ENCODE measurements at regions not wholly inside any gene's neighbourhood (a gene's known extent, or its start where the extent isn't known, plus 50 kb on each side); places are given as distances from the start of the nearest gene placed in this dataset.
"Not testable (repeated sequence)": the region's sequence is repeated elsewhere in the genome, so short reads cannot be mapped to it uniquely, and the experiment has no call there.

DNA sequence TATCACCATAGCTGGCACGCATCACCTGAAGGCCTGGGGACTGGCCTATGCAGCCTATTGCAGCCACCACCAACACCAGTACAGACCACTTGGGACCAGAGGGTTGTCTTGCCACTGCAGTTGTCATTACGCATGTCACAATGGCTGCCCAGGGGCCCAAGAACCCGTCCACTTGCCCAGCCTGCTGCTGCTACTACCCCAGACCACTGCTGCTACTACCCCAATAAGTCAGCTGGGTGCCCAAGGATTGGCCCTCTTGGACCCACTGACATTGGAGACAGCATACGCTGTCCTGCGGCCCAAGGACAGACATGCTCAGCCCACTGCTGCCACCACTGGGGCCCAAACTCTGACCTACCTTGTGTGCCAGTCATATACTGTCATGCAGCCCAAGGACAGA is 102.7 kb upstream of the OR9Q1 start:
- DNase-seq = no peak

DNA sequence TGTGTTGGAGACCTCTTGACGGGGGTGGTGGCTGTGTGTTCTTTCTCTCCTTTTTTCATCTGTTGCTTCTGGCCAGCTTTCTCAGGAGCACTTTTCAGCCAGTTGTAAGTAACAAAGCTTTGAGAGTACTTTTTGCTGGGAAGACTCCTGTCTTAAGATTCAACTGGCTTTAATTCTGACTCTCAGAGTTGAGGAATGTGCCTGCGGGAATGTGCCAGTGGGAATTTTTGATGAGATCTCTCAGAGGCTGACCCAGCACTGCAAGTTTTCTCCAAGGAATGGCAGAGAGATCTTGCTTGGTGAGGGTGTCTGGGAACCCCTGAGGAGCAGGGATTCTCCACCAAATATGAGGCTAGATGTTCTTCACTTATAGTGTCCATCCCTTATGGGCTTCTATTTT is 91.6 kb upstream of the OR9Q1 start:
- no peak for DNase-seq

DNA sequence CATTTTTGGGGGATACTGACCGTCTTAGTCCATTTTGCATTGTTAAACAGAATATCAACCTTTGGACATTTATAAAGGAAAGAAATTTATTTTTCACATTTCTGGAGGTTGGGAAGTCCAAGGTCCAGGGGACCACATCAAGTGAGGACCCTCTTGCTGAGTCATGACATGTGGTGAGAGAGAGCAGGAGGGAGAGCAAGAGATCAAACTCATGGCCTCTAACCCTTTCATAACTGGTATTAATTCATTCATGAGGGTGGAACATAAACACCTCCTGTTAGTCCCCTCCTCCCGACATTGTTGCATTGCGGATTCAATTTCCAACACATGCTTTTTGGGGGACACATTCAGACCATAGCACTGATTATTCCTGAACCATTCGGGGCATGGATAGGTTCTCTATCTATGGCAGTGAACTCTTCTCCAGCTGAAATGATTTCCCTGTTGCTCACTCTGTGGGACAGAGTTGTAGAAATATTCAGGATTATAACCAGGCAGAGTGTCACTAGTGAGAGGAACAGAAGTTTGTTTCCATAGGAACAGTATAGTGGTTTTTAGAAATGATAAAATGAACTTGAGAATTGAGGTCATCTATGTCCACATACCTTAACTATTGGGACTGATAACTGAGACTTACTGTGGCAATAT is 88.2 kb upstream of the OR9Q1 start:
- DNase-seq = no peak

DNA sequence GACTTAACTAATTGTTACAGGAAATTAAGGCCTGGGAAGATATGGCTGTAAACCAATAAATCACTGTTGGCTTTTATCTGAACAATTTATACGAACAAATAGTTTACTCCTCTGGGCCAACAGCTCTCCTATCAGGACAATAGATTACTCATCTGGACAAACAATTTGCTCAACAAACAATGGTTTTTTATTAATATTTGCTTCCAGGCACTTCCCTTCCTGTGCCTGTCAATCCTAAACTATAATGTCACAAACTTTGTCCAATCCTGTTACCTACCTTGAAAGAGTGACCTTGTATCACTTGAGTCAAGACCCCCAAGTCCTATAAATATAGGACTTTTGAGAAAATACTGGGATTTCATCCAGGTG is 87.6 kb upstream of the OR9Q1 start:
- no peak for DNase-seq

DNA sequence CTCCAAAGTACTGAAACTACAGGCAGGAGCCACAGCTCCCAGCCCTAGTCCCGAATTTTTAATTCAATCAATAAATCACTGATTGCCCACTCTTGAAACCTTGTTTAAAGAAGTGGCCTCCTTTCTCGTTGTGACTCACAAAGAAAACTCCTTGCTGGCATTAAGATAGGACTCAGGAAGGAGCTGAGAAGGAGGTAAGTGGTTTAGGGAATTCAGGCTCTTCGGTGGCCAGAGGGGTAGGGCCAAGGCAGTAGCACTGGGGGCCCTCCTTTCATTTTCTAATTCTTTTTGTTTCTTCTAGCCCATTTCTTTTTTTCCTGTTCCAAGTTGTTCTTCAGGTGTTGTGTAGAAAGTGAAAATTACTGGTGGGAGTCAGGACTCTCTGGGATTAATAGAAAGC is 86.2 kb upstream of the OR9Q1 start:
- no peak for DNase-seq

DNA sequence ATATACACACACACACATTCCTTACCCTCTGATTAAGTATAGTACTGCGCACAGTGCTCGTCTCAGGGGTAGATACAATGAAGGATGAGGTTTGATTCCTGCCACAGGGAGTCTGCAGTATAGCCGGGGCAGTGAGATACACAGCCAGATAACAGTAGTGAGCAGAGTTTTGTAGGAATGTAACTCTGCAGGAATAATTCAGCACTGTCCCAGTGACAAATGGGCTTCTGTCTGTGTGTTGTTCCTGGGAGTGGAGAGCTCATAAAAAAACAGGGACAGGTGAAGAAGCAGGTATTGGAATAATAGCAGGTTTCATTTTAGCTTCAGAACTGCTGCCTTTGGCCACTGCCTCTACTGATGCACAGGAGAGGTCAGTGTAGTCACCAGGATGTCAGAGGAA is 85.3 kb upstream of the OR9Q1 start:
- no peak for DNase-seq

DNA sequence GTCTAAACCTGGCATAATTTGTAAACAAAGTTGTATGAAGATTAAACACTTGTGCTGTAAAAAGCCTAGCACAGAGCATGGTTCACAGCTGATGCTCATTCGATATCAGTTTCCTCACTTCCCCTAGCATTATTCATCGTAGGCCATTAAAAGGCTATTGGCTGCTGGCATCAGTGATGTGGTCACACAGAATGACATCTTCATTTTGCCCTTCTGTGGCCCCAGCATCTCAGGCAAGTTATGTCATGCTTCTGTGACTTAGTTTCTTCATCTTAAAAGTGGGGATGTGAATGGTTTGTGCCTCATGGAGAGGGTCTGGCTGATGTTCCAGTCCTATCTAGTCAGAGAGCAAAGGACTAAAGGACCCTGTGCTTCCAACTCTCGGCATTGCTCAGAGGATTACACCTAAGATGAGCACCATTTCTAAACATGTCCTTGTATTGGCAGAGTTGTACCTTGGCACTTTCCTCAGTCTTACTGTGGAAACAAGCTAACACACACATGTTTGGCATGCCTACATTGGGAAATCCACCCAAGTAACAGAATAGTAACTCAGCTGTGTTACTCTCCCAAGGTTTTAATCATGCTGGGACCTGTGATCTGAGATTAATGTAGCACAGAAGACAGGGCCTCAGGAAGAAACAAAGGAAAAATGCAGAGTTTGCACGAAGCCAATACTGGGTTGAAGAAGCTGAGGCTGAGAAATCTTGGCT is 83.5 kb upstream of the OR9Q1 start:
- no peak for DNase-seq

DNA sequence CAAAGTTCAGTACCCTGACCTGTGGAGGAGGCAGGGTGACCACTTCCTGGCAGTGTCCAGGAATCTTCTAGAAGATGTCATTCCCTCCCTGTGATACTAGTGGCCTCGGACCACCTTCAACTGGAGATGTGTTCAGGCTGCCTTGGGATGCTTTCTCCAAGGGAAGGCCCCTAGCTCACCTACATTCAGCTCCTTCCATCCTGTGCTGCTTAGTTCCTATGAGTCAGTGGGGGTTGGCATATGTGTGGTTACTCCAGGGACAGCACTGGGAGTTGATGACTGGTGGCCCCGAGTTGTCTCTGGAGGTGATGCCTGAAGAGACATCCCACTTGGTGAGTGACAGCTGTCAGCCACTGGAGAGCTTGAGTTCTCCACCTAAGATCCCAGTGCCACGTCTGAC is 81.8 kb upstream of the OR9Q1 start:
- DNase-seq = no peak

DNA sequence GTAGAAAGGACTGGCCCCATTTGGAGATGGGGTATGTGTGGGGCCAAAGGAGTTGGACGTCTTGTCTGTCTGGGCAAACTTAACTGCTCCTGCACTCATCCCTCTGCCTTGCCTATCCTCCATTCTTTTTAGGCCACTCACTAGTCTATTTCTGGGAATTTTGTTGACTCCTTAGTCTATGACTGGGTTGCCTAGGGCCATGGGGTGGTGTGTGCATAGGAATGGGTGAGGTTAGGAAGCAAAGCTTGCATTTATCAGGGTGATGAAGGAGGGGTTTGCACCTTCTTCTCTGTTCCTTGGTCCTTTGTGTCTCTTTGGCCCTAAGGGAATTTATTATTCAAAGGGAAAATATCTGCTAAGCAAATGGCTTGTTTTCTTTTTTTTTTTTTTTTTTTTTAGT is 80.9 kb upstream of the OR9Q1 start:
- DNase-seq = no peak

DNA sequence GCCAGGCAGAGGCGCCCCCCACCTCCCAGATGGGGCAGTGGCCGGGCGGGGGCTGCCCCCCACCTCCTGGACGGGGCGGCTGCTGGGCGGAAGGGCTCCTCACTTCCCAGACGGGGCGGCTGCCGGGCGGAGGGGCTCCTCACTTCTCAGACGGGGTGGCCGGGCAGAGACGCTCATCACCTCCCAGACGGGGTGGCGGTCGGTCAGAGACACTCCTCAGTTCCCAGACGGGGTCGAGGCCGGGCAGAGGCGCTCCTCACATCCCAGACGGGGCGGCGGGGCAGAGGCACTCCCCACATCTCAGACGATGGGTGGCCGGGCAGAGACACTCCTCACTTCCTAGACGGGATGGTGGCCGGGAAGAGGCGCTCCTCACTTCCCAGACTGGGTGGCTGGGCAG is 79.9 kb upstream of the OR9Q1 start:
- not testable (repeated sequence) for DNase-seq

DNA sequence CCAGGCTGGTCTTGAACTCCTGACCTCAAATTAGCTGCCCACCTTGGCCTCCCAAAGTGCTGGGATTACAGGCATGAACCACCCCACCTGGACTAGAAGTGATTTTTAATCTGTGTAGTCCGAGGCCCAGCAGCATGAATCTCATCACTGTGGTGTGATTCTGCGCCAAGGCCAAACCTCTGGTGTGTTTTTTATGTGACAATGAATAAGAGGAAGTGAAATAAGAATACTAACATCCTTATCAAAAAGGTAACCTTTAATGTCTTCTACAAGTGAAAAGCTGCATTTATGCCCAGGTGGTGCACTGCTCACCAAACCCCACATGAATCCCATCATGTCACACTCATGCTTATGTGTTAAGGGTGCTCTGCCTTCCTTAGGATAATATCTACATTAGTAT is 77.1 kb upstream of the OR9Q1 start:
- no peak for DNase-seq

DNA sequence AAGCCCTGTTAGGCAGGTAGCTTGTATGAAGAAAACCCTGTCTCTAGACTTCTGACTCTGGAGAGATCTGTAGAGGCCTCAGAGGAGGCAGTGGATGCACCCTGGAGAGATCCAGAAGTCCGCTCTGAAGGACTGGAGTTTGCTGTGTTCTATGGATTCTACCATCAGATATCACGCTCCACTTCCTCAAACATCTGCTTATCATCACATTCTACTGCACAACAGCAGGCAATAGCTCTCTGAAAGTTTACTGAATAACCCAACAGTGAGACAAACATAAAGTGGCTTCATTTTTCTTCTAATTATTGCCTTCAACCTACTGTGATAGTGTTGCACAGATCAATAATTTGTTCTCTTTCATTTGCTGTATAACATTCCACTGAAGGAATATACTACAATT is 59.0 kb upstream of the OR9Q1 start:
- no peak for DNase-seq

DNA sequence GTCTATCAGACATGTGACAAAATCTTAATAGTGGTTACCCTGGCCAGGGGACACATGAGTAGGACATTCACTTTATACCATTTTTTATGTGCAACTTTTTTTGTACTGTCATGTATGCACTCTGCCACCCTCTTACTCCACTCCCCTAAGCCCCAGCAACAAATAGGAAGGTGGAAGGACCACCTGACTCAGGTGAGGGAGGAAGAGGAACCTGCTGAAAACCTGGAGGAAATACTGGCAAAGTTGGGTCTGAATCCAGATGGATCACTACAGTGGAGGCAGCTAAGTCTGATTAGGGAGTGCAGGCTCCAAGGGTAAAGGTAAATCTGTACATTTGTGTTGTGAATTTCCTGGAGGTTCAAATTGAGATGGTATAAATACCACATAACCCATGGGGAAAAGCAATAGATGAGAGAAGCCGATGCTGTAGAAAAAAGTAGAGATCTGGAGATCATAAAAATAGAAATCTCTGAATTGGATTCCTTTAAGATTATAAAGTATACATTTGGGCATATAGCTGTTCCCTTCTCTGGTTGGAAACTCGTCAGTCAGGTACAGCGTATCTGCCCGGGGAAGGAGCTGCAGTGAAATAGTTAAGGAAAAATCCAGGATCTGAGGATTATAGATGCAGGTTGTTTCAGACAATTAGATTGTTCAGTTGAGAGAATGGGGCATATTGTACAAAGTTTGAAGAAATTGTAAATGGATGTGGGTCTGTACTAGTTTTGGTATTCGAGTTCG is 52.2 kb upstream of the OR9Q1 start:
- no peak for DNase-seq

DNA sequence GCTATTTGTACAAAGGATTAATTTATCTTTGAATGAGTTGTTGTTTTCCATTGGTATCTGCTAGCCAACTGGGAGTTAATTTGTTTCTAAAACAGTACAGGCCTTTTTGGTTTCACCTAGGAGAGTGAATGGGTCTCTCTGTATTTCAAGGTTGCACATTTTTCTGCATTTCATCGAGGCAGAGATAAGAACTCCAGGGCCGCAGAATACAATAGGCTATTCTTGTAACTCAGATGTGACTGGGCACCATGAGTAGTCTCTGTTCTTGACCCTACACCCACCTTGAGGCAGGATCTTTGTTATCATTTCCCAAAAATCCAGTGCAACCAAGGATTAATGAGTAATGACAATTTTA is 51.7 kb upstream of the OR9Q1 start:
- no peak for DNase-seq
